ENCODE measurements at regions not wholly inside any gene's neighbourhood (a gene's known extent, or its start where the extent isn't known, plus 50 kb on each side); places are given as distances from the start of the nearest gene placed in this dataset.

DNA sequence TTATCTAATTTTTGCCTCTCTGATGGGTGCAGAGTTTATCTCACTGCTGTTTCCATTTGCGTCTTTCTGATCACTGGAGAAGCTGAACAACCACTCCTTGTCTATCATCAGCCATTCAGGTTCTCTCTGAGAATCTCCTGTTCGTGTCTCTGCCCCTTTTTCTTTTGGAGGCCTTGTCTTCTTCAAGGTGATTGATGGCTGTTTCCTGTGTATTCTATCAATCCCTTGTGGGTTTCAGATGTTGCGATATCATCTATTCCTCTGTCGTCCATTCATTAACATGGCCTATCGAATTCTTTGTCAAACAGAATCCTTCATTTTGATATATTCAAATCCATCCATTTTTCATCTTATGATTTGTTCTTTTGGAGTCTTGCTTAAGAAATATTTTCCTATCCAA lies 100.3 kb downstream of the FAM53A start:
- TF ChIP-seq, protein P1, sequence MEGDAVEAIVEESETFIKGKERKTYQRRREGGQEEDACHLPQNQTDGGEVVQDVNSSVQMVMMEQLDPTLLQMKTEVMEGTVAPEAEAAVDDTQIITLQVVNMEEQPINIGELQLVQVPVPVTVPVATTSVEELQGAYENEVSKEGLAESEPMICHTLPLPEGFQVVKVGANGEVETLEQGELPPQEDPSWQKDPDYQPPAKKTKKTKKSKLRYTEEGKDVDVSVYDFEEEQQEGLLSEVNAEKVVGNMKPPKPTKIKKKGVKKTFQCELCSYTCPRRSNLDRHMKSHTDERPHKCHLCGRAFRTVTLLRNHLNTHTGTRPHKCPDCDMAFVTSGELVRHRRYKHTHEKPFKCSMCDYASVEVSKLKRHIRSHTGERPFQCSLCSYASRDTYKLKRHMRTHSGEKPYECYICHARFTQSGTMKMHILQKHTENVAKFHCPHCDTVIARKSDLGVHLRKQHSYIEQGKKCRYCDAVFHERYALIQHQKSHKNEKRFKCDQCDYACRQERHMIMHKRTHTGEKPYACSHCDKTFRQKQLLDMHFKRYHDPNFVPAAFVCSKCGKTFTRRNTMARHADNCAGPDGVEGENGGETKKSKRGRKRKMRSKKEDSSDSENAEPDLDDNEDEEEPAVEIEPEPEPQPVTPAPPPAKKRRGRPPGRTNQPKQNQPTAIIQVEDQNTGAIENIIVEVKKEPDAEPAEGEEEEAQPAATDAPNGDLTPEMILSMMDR (conservative IDR thresholded peaks at IDR 0.05; ENCODE audit: low read depth, low read length), result no peak
- TF ChIP-seq EZH2 (IDR thresholded peaks at IDR 0.05; ENCODE audit: low read length, unreplicated experiment), result no peak

All from PC-3 (cell line).